NCI-H1417 treated with DMSO at 0.1 percent for 48 hours (cell line): ENCODE measurements at regions not wholly inside any gene's neighbourhood (a gene's known extent, or its start where the extent isn't known, plus 50 kb on each side); places are given as distances from the start of the nearest gene placed in this dataset.

ENCODE experiments used
- DNase-seq: peaks from one replicate; lab custom pipeline; 2025; lab: John Stamatoyannopoulos, UW

- DNase-seq: no peak
Observed at GRCh38 chr10:130743751-130744271, 567.7 kb downstream of the TCERG1L start.

DNA sequence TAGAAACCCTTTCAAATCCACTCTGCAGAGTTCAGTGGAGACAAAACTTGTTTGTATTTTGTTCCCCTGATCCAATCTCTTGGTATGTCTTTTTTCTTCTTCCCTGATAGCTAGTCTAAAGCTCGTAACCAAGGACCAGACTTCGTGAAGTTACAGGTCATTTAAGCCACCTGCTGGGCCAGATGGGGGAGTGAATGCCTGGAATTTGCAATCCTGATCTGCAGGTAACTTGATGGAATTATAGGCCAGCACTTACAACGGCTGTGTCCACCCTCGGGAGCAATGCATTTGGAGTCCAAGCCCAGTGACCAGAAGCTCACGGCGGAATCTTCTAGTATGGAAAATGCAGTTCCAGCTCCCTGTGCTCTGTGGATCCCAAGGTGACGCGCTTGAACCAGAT, 566.9 kb downstream of the TCERG1L start:
- DNase-seq: no peak

DNA sequence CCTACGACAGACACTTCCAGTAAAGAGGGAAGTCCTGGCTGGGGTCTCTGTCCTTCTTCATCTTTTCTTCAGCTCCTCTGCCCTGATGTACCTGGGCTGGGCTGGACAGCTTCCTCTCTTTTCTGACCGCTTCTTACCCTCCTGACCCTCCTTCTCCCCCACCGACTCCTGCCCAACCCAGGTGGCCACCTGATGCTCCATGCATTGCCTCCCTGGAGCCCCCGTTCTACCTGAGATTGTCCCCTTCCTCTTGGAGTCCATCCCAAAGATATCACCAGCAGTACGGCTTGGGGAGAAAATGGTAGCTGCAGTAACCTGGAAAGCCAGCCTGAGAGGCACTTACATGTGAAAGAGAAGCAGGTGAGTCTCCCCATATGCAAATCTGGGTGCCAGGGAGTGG, 566.3 kb downstream of the TCERG1L start:
- no peak for DNase-seq

- no peak for DNase-seq
Observed at GRCh38 chr10:130745821-130746220, 565.7 kb downstream of the TCERG1L start.

- no peak for DNase-seq
Observed at GRCh38 chr10:130746311-130746710, 565.2 kb downstream of the TCERG1L start.

DNA sequence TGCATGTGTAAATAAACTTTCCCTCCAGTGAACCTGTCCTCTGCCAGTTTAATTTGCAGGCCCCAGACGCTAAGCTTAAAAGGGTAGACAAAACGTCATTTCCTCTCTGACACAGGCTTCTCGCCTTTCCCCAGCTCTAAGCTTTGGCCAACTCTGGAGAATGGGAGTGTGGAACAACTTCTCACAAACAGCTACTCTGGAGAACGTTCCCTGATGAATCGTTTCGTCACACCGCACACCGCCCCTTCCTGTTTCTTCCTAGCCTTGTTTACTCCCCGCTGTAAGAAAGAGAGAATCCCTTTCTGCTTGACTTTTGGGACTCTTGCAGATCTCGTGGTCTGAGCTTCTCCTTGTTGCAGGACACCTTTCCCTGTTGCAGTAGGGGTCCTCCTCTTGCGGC, 564.2 kb downstream of the TCERG1L start:
- no peak for DNase-seq

GRCh38 chr10:130747946-130748345, 563.6 kb downstream of the TCERG1L start:
- no peak for DNase-seq

GRCh38 chr10:130748409-130749057, 563.0 kb downstream of the TCERG1L start:
- DNase-seq: no peak

DNA sequence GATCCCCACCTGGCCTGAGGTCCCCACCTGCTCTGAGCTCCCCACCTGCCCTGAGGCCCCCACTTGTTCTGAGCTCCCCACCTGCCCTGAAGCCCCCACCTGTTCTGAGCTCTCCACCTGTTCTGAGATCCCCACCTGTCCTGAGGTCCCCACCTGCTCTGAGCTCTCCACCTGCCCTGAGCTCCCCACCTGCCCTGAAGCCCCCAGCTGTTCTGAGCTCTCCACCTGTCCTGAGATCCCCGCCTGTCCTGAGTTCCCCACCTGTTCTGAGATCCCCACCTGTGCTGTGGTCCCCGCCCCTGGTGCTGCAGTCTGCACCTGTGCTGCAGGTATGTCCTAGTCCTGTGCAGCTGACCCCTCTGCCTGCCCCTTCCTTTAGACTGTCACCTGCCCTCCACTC, 561.6 kb downstream of the TCERG1L start:
- DNase-seq: no peak

GRCh38 chr10:130750441-130750840, 561.1 kb downstream of the TCERG1L start:
- DNase-seq: no peak

DNA sequence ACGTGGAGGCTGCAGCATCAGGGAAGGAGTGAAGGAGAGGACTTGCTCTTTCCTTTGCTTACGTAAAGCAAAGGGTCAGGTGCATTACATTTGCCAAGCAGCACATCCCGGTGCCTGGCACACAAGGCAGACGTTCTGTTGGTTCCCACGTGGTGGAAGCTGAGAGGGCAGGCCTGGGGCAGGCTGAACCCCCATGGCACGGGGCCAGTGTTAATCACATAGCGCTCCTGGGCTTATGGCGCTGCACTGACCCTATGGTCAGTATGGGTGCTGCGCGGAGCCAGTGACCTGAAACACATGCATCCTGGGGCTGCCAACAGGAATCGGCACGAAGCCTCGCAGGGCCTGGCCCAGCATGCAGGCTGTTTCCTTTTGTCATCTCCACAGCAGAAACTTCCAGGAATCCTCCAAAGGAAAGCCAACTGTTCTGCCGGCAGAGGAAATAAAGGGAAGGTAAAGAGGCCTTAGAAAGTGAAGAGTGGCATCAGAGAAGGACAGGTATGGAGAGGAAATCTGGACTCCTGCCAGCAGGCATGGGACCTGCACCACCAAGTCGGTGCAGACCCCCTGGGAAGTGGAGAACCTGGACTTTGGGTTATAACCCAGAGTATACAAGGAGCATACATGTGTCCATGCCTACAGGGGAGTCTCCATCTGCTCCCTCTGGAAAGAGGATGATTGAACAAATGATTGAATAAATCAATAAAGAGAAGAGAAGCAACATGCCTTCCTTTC, 560.2 kb downstream of the TCERG1L start:
- no peak for DNase-seq

GRCh38 chr10:130751851-130752250, 559.7 kb downstream of the TCERG1L start:
- DNase-seq: no peak

DNA sequence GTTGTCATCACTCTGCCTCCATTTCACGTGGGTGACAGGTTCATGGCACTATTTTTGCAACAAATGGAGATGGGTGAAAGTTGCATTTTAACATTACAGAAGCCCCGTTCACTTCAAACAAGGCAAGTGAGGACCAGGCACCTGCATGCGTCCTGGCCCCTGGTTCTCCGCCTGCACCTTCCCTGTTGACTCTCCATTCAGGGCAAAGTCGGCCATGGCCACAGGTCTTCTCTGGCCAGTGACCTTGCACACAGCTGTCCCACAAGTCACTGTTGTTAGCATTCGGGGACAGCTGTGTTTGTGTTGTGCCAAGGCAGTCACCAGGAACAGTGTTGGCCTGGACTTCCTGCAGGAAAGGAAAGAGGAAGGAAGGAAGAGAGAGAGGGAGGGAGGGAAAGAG, 554.9 kb downstream of the TCERG1L start:
- no peak for DNase-seq

GRCh38 chr10:130757271-130757670, 554.2 kb downstream of the TCERG1L start:
- no peak for DNase-seq

GRCh38 chr10:130757821-130758489, 553.6 kb downstream of the TCERG1L start:
- no peak for DNase-seq

- no peak for DNase-seq
Observed at GRCh38 chr10:130758529-130758928, 553.0 kb downstream of the TCERG1L start.

- no peak for DNase-seq
Observed at GRCh38 chr10:130761032-130761575, 550.4 kb downstream of the TCERG1L start.

- DNase-seq: no peak
Observed at GRCh38 chr10:130761788-130762301, 549.7 kb downstream of the TCERG1L start.

DNA sequence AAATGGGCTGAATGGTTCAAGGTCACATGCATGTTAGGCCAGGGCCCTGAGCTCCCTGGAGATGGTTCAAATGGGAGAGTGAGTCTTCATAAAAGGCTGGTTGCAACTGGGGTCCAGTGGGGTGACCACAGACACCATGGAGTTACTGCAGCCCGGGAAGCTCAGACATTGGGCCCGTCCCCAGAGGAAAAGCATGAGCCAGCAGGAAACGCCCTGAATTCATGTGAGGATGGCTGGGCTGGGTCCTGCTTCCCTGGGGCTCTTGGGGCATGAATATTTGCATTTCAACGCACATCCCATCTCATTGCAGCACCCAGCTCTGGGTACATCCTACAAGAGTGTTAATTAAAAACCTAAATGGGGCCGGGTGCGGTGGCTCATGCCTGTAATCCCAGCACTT, 549.0 kb downstream of the TCERG1L start:
- DNase-seq: no peak

GRCh38 chr10:130763071-130763470, 548.5 kb downstream of the TCERG1L start:
- DNase-seq: no peak

GRCh38 chr10:130763491-130763890, 548.0 kb downstream of the TCERG1L start:
- no peak for DNase-seq

- DNase-seq: no peak
Observed at GRCh38 chr10:130764651-130765050, 546.9 kb downstream of the TCERG1L start.
